GM12892 (cell line): ENCODE measurements at regions not wholly inside any gene's neighbourhood (a gene's known extent, or its start where the extent isn't known, plus 50 kb on each side); places are given as distances from the start of the nearest gene placed in this dataset.

ENCODE experiments used
- DNase-seq: peaks from one replicate; pipeline ENCODE4 v3.0.0; 2011; ENCODE audit not compliant: insufficient read length
- FAIRE-seq: peaks from 2 replicates; lab custom pipeline; 2011; peaks lifted over from hg19 to GRCh38; lab: Jason Lieb, UNC
- POLR2A ChIP-seq: IDR thresholded peaks from 2 replicates; pipeline ENCODE4 v1.6.1; 2011; ENCODE audit warnings: low read depth, low read length, control low read depth
- POLR2AphosphoS5 ChIP-seq: IDR thresholded peaks from 2 replicates; pipeline ENCODE4 v1.6.1; 2011; ENCODE audit warnings: low read depth, low read length, control low read depth
- TAF1 ChIP-seq: IDR thresholded peaks from 2 replicates; pipeline ENCODE4 v1.6.1; 2011; ENCODE audit warnings: low read depth, mild to moderate bottlenecking, control low read depth, low read length, borderline replicate concordance

GRCh38 chr22:48347311-48347710 lies 1480.4 kb downstream of the BRD1 start:
- FAIRE-seq (no peak), DNase-seq (no peak)
- TF ChIP-seq TAF1 (no peak), POLR2A (no peak), POLR2AphosphoS5 (no peak)

GRCh38 chr22:48346911-48347310 lies 1480.8 kb downstream of the BRD1 start:
- FAIRE-seq (no peak), DNase-seq (no peak)
- TF ChIP-seq POLR2A (no peak), TAF1 (no peak)

GRCh38 chr22:48346311-48346710 lies 1481.4 kb downstream of the BRD1 start:
- DNase-seq (no peak), FAIRE-seq (no peak)
- TF ChIP-seq POLR2A (no peak), TAF1 (no peak)

GRCh38 chr22:48345631-48346030 lies 1482.0 kb downstream of the BRD1 start:
- no peak for TF ChIP-seq TAF1
- no peak for TF ChIP-seq POLR2AphosphoS5
- no peak for TF ChIP-seq POLR2A
- DNase-seq (no peak), FAIRE-seq (no peak)

- no peak for TF ChIP-seq POLR2A
- no peak for TF ChIP-seq TAF1
- TF ChIP-seq POLR2AphosphoS5: no peak
- DNase-seq: no peak
- FAIRE-seq: no peak
Measured at GRCh38 chr22:48343461-48343860, 1484.2 kb downstream of the BRD1 start.

- TF ChIP-seq POLR2AphosphoS5 (no peak), TAF1 (no peak)
- no peak for FAIRE-seq
- no peak for DNase-seq
Measured at GRCh38 chr22:48342732-48343131, 1484.9 kb downstream of the BRD1 start.

- FAIRE-seq: no peak
- no peak for DNase-seq
- TF ChIP-seq POLR2AphosphoS5: no peak
- no peak for TF ChIP-seq TAF1
- TF ChIP-seq POLR2A: no peak
Measured at GRCh38 chr22:48342016-48342415, 1485.7 kb downstream of the BRD1 start.

GRCh38 chr22:48340727-48341709 lies 1486.7 kb downstream of the BRD1 start:
- FAIRE-seq (no peak), DNase-seq (no peak)
- no peak for TF ChIP-seq POLR2AphosphoS5
- TF ChIP-seq TAF1: no peak
- no peak for TF ChIP-seq POLR2A

GRCh38 chr22:48340191-48340590 lies 1487.5 kb downstream of the BRD1 start:
- no peak for TF ChIP-seq POLR2A
- no peak for TF ChIP-seq POLR2AphosphoS5
- TF ChIP-seq TAF1: no peak
- no peak for FAIRE-seq
- no peak for DNase-seq

GRCh38 chr22:48338793-48339705 lies 1488.6 kb downstream of the BRD1 start:
- FAIRE-seq (no peak), DNase-seq (no peak)
- TF ChIP-seq POLR2AphosphoS5 (no peak), TAF1 (no peak), POLR2A (no peak)
